ENCODE measurements at regions not wholly inside any gene's neighbourhood (a gene's known extent, or its start where the extent isn't known, plus 50 kb on each side); places are given as distances from the start of the nearest gene placed in this dataset.

DNA sequence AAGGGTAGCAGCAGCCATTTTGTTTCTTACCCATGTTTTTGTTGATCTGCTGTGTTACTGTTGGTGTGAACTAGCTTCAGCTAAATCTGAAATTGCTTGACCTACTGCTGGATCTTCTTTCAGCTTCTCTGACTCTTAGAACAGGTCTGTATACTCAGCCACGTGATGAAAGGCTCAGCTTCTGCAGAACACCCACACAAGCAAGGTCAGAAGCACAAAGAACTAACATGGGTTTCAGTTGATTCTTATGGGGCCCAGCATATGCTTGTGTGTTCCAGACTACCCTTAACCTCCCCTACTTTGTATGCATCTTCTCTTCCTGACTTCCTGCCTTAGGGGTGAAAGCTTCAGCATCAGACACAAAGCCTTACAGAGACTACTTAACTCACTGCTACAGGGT, 186.8 kb downstream of the HGF start (continued):
- TF ChIP-seq, protein P1, sequence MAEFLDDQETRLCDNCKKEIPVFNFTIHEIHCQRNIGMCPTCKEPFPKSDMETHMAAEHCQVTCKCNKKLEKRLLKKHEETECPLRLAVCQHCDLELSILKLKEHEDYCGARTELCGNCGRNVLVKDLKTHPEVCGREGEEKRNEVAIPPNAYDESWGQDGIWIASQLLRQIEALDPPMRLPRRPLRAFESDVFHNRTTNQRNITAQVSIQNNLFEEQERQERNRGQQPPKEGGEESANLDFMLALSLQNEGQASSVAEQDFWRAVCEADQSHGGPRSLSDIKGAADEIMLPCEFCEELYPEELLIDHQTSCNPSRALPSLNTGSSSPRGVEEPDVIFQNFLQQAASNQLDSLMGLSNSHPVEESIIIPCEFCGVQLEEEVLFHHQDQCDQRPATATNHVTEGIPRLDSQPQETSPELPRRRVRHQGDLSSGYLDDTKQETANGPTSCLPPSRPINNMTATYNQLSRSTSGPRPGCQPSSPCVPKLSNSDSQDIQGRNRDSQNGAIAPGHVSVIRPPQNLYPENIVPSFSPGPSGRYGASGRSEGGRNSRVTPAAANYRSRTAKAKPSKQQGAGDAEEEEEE (CRISPR knock-in tag; IDR thresholded peaks at IDR 0.05; ENCODE audit: borderline replicate concordance), result no peak
- TF ChIP-seq, protein P2, sequence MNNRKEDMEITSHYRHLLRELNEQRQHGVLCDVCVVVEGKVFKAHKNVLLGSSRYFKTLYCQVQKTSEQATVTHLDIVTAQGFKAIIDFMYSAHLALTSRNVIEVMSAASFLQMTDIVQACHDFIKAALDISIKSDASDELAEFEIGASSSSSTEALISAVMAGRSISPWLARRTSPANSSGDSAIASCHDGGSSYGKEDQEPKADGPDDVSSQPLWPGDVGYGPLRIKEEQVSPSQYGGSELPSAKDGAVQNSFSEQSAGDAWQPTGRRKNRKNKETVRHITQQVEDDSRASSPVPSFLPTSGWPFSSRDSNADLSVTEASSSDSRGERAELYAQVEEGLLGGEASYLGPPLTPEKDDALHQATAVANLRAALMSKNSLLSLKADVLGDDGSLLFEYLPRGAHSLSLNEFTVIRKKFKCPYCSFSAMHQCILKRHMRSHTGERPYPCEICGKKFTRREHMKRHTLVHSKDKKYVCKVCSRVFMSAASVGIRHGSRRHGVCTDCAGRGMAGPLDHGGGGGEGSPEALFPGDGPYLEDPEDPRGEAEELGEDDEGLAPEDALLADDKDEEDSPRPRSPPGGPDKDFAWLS (CRISPR knock-in tag; IDR thresholded peaks at IDR 0.05; ENCODE audit: borderline replicate concordance), result no peak
- TF ChIP-seq, protein P3, sequence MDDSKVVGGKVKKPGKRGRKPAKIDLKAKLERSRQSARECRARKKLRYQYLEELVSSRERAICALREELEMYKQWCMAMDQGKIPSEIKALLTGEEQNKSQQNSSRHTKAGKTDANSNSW (CRISPR knock-in tag; IDR thresholded peaks at IDR 0.05; ENCODE audit: borderline replicate concordance), result no peak
- no peak for TF ChIP-seq MAZ (IDR thresholded peaks at IDR 0.05; ENCODE audit: borderline replicate concordance, low read depth, low read length)
- no peak for TF ChIP-seq MAZ (CRISPR knock-in tag; IDR thresholded peaks at IDR 0.05; ENCODE audit: low read depth)
- TF ChIP-seq, protein P4, sequence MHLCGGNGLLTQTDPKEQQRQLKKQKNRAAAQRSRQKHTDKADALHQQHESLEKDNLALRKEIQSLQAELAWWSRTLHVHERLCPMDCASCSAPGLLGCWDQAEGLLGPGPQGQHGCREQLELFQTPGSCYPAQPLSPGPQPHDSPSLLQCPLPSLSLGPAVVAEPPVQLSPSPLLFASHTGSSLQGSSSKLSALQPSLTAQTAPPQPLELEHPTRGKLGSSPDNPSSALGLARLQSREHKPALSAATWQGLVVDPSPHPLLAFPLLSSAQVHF (CRISPR knock-in tag; IDR thresholded peaks at IDR 0.05), result no peak
- no peak for TF ChIP-seq RFX1 (IDR thresholded peaks at IDR 0.05)
- TF ChIP-seq ZNF816 (CRISPR knock-in tag; IDR thresholded peaks at IDR 0.05; ENCODE audit: borderline replicate concordance), result no peak

Measured in HepG2 (cell line).